Adipocyte (in vitro differentiated cells): ENCODE measurements at regions not wholly inside any gene's neighbourhood (a gene's known extent, or its start where the extent isn't known, plus 50 kb on each side); places are given as distances from the start of the nearest gene placed in this dataset.
"Not testable (repeated sequence)": the region's sequence is repeated elsewhere in the genome, so short reads cannot be mapped to it uniquely, and the experiment has no call there.

ENCODE experiments used
- DNase-seq: peaks from one replicate; pipeline ENCODE4 v3.0.0-alpha.2; 2015; ENCODE audit warnings: low read depth
- H3K27me3 ChIP-seq: replicated peaks from 2 replicates; pipeline ENCODE4 v1.7.0; 2013; ENCODE audit warnings: mild to moderate bottlenecking, low read length, moderate library complexity; ENCODE audit not compliant: control insufficient read depth, insufficient read depth
- H3K36me3 ChIP-seq: 2 replicates; pipeline ENCODE4 v1.7.0; 2013; ENCODE audit warnings: low read length, mild to moderate bottlenecking, moderate library complexity; ENCODE audit not compliant: control insufficient read depth, insufficient read depth, severe bottlenecking
- H3K4me1 ChIP-seq: 2 replicates; pipeline ENCODE4 v1.7.0; 2013; ENCODE audit warnings: mild to moderate bottlenecking, low read length, moderate library complexity; ENCODE audit not compliant: control insufficient read depth, insufficient read depth
- H3K4me3 ChIP-seq: 2 replicates; pipeline ENCODE4 v1.7.0; 2013; ENCODE audit warnings: mild to moderate bottlenecking, low read length, moderate library complexity
- H3K9ac ChIP-seq: 2 replicates; pipeline ENCODE4 v1.7.0; 2013; ENCODE audit warnings: mild to moderate bottlenecking, low read length, moderate library complexity
- H3K9me3 ChIP-seq: 2 replicates; pipeline ENCODE4 v1.7.0; 2013; ENCODE audit warnings: mild to moderate bottlenecking, low read length, moderate library complexity; ENCODE audit not compliant: control insufficient read depth

GRCh38 chr7:68400783-68401182, 1197.5 kb upstream of the AUTS2 start:
- Histone ChIP-seq H3K4me3 (no peak overlapping the region), H3K9ac (no peak overlapping the region), H3K36me3 (no peaks in the 10 kb centered on the region), H3K4me1 (no peaks in the 10 kb centered on the region), H3K27me3 (peaks cover 5% of the 10 kb centered on the region), H3K9me3 (no peaks in the 10 kb centered on the region)
- DNase-seq, result no peak

DNA sequence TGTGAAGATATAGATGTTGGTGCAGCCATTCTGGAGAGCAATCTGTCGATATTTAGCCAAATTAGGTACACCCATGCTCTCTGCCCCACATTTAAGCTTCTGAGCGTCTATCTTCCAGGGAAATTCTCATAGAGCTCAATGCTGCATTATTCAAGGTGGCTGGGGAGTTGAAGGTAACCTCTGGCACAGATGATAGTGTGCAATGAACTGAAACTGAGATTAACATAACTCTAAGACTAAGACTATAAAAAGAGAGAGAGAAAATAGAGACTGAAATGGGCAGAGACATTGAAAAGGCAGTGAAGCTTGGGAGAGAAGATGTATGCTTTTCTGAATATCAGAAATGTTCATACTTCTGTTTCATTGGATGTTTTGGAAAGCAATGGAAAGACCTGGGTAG, 1197.0 kb upstream of the AUTS2 start:
- DNase-seq, result no peak
- Histone ChIP-seq H3K4me3 (no peak overlapping the region), H3K4me1 (no peaks in the 10 kb centered on the region), H3K9me3 (no peaks in the 10 kb centered on the region), H3K9ac (no peak overlapping the region), H3K36me3 (no peaks in the 10 kb centered on the region), H3K27me3 (peaks cover 5% of the 10 kb centered on the region)

DNA sequence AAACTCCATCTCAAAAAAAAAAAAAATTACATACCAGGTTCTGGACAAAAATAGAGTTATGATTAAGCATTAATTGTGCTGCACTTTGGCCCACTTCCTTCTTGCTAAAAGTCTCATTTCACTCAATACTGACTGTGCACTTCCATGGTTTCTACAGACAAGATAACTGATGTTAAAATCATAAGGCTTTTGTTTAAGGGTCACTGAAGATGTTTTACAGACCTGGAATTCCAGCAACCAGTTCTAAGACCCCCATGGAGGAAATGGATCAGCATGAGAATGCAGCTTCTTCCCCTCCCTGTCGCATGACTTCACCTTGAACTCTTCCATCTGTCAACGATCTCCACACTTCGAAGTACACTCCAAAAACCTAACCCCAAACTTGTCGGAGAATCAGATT, 1191.8 kb upstream of the AUTS2 start:
- DNase-seq, result no peak
- Histone ChIP-seq H3K9ac (no peak overlapping the region), H3K27me3 (peaks cover 5% of the 10 kb centered on the region), H3K4me1 (no peaks in the 10 kb centered on the region), H3K4me3 (no peak overlapping the region), H3K9me3 (no peaks in the 10 kb centered on the region), H3K36me3 (no peaks in the 10 kb centered on the region)

DNA sequence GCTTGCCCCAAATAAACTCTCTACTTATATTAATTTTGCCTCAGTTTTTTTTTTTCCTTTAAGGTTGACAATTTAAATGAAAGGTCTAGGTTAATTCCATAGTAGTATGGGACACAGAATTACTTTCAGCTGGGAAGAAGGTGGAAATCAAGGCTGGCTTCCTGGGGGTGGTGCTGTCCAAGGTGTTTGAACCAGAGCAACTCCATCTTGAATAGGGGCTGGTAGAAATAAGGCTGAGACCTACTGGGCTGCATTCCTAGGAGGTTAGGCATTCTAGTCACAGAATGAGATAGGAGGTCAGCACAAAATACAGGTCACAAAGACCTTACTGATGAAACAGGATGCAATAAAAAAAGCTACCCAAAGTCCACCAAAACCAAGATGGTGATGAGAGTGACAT, 1190.8 kb upstream of the AUTS2 start:
- H3K4me1 ChIP-seq, result no peaks in the 10 kb centered on the region
- no peak overlapping the region for H3K9ac ChIP-seq
- H3K36me3 ChIP-seq, result no peaks in the 10 kb centered on the region
- H3K4me3 ChIP-seq, result no peak overlapping the region
- DNase-seq, result no peak
- H3K9me3 ChIP-seq, result no peaks in the 10 kb centered on the region
- H3K27me3 ChIP-seq, result peaks cover 5% of the 10 kb centered on the region

DNA sequence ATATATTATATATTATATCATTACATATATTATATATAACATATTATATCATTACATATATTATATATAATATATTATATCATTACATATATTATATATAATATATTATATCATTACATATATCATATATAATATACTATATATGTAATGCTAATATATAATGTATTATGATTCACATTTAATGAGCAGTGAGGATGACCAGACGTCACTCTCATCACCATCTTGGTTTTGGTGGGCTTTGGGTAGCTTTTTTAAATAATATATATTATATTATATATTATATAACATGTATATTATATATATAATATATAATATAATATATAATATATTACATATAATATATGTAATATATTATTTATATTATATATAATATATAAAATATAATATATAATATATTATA, 1189.4 kb upstream of the AUTS2 start:
- Histone ChIP-seq H3K36me3 (no peaks in the 10 kb centered on the region), H3K9ac (no peak overlapping the region), H3K27me3 (no peaks in the 10 kb centered on the region), H3K9me3 (no peaks in the 10 kb centered on the region), H3K4me1 (no peaks in the 10 kb centered on the region), H3K4me3 (no peak overlapping the region)
- DNase-seq, result no peak

GRCh38 chr7:68409851-68410250, 1188.4 kb upstream of the AUTS2 start:
- H3K4me1 ChIP-seq, result no peaks in the 10 kb centered on the region
- H3K27me3 ChIP-seq, result no peaks in the 10 kb centered on the region
- H3K4me3 ChIP-seq, result no peak overlapping the region
- DNase-seq, result no peak
- no peak overlapping the region for H3K9ac ChIP-seq
- no peaks in the 10 kb centered on the region for H3K36me3 ChIP-seq
- H3K9me3 ChIP-seq, result no peaks in the 10 kb centered on the region

DNA sequence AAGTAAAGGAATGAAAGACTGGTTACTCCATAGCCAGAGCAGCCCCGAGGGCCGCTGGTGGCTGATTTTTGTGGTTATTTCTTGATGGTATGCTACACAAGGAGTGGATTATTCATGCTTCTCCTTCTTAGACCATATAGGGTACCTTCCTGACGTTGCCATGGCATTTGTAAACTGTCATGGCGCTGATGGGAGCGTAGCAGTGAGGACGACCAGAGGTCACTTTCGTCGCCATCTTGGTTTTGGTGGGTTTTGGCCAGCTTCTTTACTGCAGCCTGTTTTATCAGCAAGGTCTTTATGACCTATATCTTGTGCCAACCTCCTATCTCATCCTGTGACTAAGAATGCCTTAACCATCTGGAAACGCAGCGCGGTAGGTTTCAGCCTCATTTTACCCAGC, 1187.6 kb upstream of the AUTS2 start:
- H3K9me3 ChIP-seq, H3K4me3 ChIP-seq, H3K9ac ChIP-seq, H3K4me1 ChIP-seq, H3K27me3 ChIP-seq, DNase-seq, H3K36me3 ChIP-seq: not testable (repeated sequence)

DNA sequence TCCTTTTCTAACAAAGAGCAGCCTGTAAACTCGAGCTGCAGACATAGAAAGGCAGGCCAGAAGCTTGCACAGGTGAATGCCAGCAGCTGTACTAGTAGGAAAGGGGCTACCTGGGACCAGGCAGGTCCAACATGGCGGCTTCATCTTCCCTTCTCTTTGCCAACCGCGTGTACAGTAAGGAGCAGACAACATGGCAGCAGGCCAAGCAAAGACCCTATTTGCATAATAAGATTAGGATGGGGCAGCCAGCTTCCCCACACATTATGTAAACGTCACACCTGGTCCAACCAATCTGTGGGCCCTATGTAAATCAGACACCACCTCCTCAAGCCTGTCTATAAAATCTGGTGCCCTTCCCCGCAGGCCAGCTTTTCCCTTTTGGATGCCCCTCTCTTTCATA, 1186.5 kb upstream of the AUTS2 start:
- Histone ChIP-seq H3K4me3 (no peak overlapping the region), H3K9ac (no peak overlapping the region), H3K27me3 (no peaks in the 10 kb centered on the region), H3K9me3 (no peaks in the 10 kb centered on the region), H3K36me3 (no peaks in the 10 kb centered on the region), H3K4me1 (no peaks in the 10 kb centered on the region)
- DNase-seq, result no peak

DNA sequence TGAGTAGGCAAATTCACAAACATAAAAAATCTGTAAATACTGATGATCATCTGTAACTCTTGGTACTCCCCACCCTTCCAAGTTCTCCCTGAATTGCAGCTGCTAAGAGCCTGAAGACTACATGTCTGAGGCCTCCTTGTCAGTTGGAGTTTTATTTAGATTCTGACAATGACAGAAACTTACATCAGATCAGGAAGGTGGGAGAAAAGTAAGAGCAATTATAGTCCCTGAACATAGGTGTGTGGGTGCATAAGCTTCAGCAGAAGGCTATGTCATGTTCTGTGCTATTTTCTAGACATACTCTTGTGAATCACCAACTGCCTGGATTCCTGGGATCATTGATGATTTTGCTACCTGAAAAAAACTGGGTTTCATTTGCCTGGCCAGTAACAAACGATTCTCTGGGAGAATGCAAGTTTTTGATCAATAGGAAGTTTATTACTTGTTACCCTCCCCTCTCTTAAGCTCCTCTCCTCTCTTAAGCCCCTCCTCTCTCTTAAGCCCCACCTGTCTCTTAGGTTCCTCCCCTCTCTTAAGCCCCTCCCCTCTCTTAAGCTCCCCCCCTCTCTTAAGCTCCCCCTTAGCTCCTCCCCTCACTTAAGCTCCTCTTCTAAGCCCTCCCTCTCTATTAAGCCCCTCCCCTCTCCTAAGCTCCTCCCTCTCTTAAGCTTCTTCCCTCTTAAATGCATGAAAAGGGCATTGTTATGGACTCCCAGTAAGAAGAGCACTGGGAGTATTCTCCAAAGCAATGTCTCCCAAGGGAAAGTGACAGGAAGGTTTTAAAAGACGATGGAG, 1183.4 kb upstream of the AUTS2 start:
- Histone ChIP-seq H3K9ac (no peak overlapping the region), H3K27me3 (no peaks in the 10 kb centered on the region), H3K4me1 (no peaks in the 10 kb centered on the region), H3K36me3 (no peaks in the 10 kb centered on the region), H3K9me3 (peaks cover 6% of the 10 kb centered on the region), H3K4me3 (no peak overlapping the region)
- no peak for DNase-seq

DNA sequence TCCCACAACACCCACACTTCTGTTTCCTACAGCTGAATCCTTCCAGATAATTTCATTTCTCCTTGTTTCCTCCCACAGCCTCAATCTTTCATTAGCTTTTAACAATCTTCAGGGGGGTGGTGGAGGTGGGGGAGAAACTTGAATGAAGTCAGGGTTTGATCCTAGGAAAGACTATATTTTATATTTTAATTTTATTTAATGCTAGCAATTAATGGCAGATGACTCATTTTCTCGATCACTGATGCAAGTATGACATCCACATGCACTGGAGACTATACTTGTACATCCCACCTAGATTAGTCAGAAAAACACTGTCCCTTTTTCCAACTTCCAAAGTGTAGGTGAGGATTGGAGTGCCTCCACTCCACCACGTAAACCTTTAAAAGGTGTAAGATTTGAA, 1181.3 kb upstream of the AUTS2 start:
- no peak overlapping the region for H3K4me3 ChIP-seq
- H3K27me3 ChIP-seq, result no peaks in the 10 kb centered on the region
- H3K9me3 ChIP-seq, result peaks cover 8% of the 10 kb centered on the region
- H3K4me1 ChIP-seq, result no peaks in the 10 kb centered on the region
- no peak for DNase-seq
- H3K36me3 ChIP-seq, result no peaks in the 10 kb centered on the region
- no peak overlapping the region for H3K9ac ChIP-seq

GRCh38 chr7:68417659-68418058, 1180.6 kb upstream of the AUTS2 start:
- Histone ChIP-seq H3K4me1 (no peaks in the 10 kb centered on the region), H3K9me3 (peaks cover 8% of the 10 kb centered on the region), H3K9ac (no peak overlapping the region), H3K36me3 (no peaks in the 10 kb centered on the region), H3K4me3 (no peak overlapping the region), H3K27me3 (no peaks in the 10 kb centered on the region)
- no peak for DNase-seq
